H1 (cell line): ENCODE measurements at regions not wholly inside any gene's neighbourhood (a gene's known extent, or its start where the extent isn't known, plus 50 kb on each side); places are given as distances from the start of the nearest gene placed in this dataset.

Experiments
- SRF ChIP-seq: IDR thresholded peaks from 2 replicates; pipeline ENCODE4 v1.6.1; 2011; ENCODE audit warnings: mild to moderate bottlenecking, low read depth, low read length, moderate library complexity

- TF ChIP-seq SRF: no peak
Measured at GRCh38 chr9:94199776-94200175, 59.3 kb upstream of the ZNF169 start (continued).
